ENCODE measurements at regions not wholly inside any gene's neighbourhood (a gene's known extent, or its start where the extent isn't known, plus 50 kb on each side); places are given as distances from the start of the nearest gene placed in this dataset.

GRCh38 chr6:14959324-14959885 is 286.5 kb upstream of the JARID2 start:
- no peak for TF ChIP-seq CTCF (IDR thresholded peaks at IDR 0.05; ENCODE audit: insufficient read depth, low read length, poor library complexity, severe bottlenecking)
- no peak for TF ChIP-seq EZH2phosphoT487 (conservative IDR thresholded peaks at IDR 0.05; ENCODE audit: low read length)
